A549 (cell line): ENCODE measurements at regions not wholly inside any gene's neighbourhood (a gene's known extent, or its start where the extent isn't known, plus 50 kb on each side); places are given as distances from the start of the nearest gene placed in this dataset.

Experiments
- ATAC-seq, 2 experiments: fragments of 200-7000 bp in 1 of 2; fragments of >200 bp in 1 of 2; cut with Nextera tagmentation in 1 of 2; cut with Tn5 transposase in 1 of 2; 3 replicates each; pipeline versions ENCODE4 v1.8.0 to v1.9.1; 2018 to 2020; ENCODE audit warnings: mild to moderate bottlenecking in 1 of 2, moderate library complexity in 1 of 2
- CTCF ChIA-PET: fragments of 300-600 bp; sonication (Branson Sonifier 250); formaldehyde crosslinking; extraction: SDS; loops from one replicate; lab custom pipeline; 2021; ENCODE audit warnings: antibody characterized with exemption, inconsistent platforms; lab: Yijun Ruan, JAX
- POLR2A ChIA-PET: fragments of 350-600 bp; formaldehyde crosslinking; extraction: SDS; loops from one replicate; lab custom pipeline; 2021; ENCODE audit warnings: antibody characterized with exemption, inconsistent platforms; lab: Yijun Ruan, JAX
- DNase-seq, 2 experiments: peaks; one replicate each; pipeline versions ENCODE4 v3.0.0 to v3.0.0-alpha.2; 2011 to 2016; ENCODE audit warnings: low read depth in 1 of 2, low spot score in 1 of 2
- FAIRE-seq: peaks from 2 replicates; lab custom pipeline; 2011; peaks lifted over from hg19 to GRCh38; lab: Jason Lieb, UNC
- H3K27ac ChIP-seq, 2 experiments: fragments of >200 bp; sonication (Bioruptor Twin); formaldehyde crosslinking; 3 replicates each; pipeline ENCODE4 v1.5.1; 2016 to 2017
- H3K4me1 ChIP-seq: fragments of >200 bp; sonication (Bioruptor Twin); formaldehyde crosslinking; 3 replicates; pipeline ENCODE4 v1.6.1; 2016
- H3K4me2 ChIP-seq: fragments of >200 bp; sonication (Bioruptor Twin); formaldehyde crosslinking; 3 replicates; pipeline ENCODE4 v1.6.1; 2016
- H3K4me3 ChIP-seq: fragments of >200 bp; sonication (Bioruptor Twin); formaldehyde crosslinking; 3 replicates; pipeline ENCODE4 v1.5.1; 2016
- H3K9me3 ChIP-seq: fragments of >200 bp; sonication (Bioruptor Twin); formaldehyde crosslinking; 3 replicates; pipeline ENCODE4 v1.6.1; 2016
- ATOH8 ChIP-seq: fragments of 250-450 bp; sonication (Bioruptor Pico); IDR thresholded peaks from 2 replicates; pipeline ENCODE4 v1.5.0; 2020; ENCODE audit warnings: low read depth, mild to moderate bottlenecking, moderate library complexity
- CHD4 ChIP-seq: fragments of 200-600 bp; sonication (generic); IDR thresholded peaks from 2 replicates; pipeline ENCODE4 v1.6.1; 2016; ENCODE audit warnings: antibody characterized with exemption, mild to moderate bottlenecking, borderline replicate concordance
- CTCF ChIP-seq: fragments of >200 bp; sonication (Bioruptor Twin); formaldehyde crosslinking; IDR thresholded peaks from 3 replicates; pipeline ENCODE4 v1.5.1; 2016
- E2F6 ChIP-seq: IDR thresholded peaks from 2 replicates; pipeline ENCODE4 v1.6.1; 2012; ENCODE audit warnings: low read depth, borderline replicate concordance
- EHF ChIP-seq: fragments of 250-450 bp; sonication (Bioruptor Pico); IDR thresholded peaks from 2 replicates; pipeline ENCODE4 v1.5.0; 2020; ENCODE audit warnings: mild to moderate bottlenecking
- FOXS1 ChIP-seq: fragments of 250-450 bp; sonication (Bioruptor Pico); IDR thresholded peaks from 2 replicates; pipeline ENCODE4 v1.5.0; 2020; ENCODE audit warnings: mild to moderate bottlenecking, moderate library complexity
- HDAC2 ChIP-seq: fragments of 200-600 bp; sonication (generic); IDR thresholded peaks from 2 replicates; pipeline ENCODE4 v1.6.1; 2016
- JUNB ChIP-seq: fragments of >200 bp; sonication (Bioruptor Twin); formaldehyde crosslinking; IDR thresholded peaks from 2 replicates; pipeline ENCODE4 v1.6.1; 2016
- KDM5A ChIP-seq: fragments of 200-600 bp; sonication (generic); IDR thresholded peaks from 2 replicates; pipeline ENCODE4 v1.6.1; 2016; ENCODE audit warnings: antibody characterized with exemption, mild to moderate bottlenecking
- MYC ChIP-seq: IDR thresholded peaks from 2 replicates; pipeline ENCODE4 v1.6.1; 2012; ENCODE audit warnings: mild to moderate bottlenecking, inconsistent platforms, low read length, improper control_type of control experiment, borderline replicate concordance
- NPAS2 ChIP-seq: fragments of 250-450 bp; sonication (Bioruptor Pico); IDR thresholded peaks from 2 replicates; pipeline ENCODE4 v1.8.0; 2022; ENCODE audit warnings: mild to moderate bottlenecking, moderate library complexity, borderline replicate concordance
- PHF8 ChIP-seq: fragments of 200-600 bp; sonication (generic); IDR thresholded peaks from 2 replicates; pipeline ENCODE4 v1.6.1; 2016; ENCODE audit warnings: low read depth, mild to moderate bottlenecking, antibody characterized with exemption, moderate library complexity, borderline replicate concordance
- POLR2AphosphoS2 ChIP-seq: conservative IDR thresholded peaks from 2 replicates; pipeline ENCODE4 v1.6.1; 2012; ENCODE audit warnings: low read length, improper control_type of control experiment, inconsistent platforms
- RAD21 ChIP-seq, 2 experiments: fragments of >200 bp in 1 of 2; sonication (Bioruptor Twin) in 1 of 2; formaldehyde crosslinking in 1 of 2; IDR thresholded peaks in 1 of 2; conservative IDR thresholded peaks in 1 of 2; 2 replicates in 1 of 2; 3 replicates in 1 of 2; pipeline ENCODE4 v1.6.1; 2012 to 2018; ENCODE audit warnings: inconsistent platforms in 1 of 2
- RCOR1 ChIP-seq: fragments of 150-350 bp; IDR thresholded peaks from 2 replicates; pipeline ENCODE4 v1.6.1; 2014; ENCODE audit warnings: antibody characterized with exemption, low read length, low read depth
- RFX5 ChIP-seq: fragments of 450-650 bp; IDR thresholded peaks from 2 replicates; pipeline ENCODE4 v1.7.1; 2014; ENCODE audit warnings: antibody characterized with exemption, mild to moderate bottlenecking, moderate library complexity
- RNF2 ChIP-seq: fragments of 200-600 bp; sonication (generic); IDR thresholded peaks from 2 replicates; pipeline ENCODE4 v1.6.1; 2016; ENCODE audit warnings: low read depth, mild to moderate bottlenecking, antibody characterized with exemption, moderate library complexity, borderline replicate concordance
- SMC3 ChIP-seq: fragments of >200 bp; sonication (Bioruptor Twin); formaldehyde crosslinking; IDR thresholded peaks from 3 replicates; pipeline ENCODE4 v1.6.1; 2018; ENCODE audit warnings: inconsistent platforms
- USF2 ChIP-seq: fragments of 450-650 bp; IDR thresholded peaks from 2 replicates; pipeline ENCODE4 v1.6.1; 2014; ENCODE audit warnings: antibody characterized with exemption
- ZNF302 ChIP-seq: fragments of 250-450 bp; sonication (Bioruptor Pico); IDR thresholded peaks from 2 replicates; pipeline ENCODE4 v1.9.0; 2021; ENCODE audit warnings: inconsistent platforms, mild to moderate bottlenecking, moderate library complexity
- WGBS: methylation state at CpG from one replicate; pipeline ENCODE4 v1.1.6; 2017; ENCODE audit errors: missing lambda C conversion rate; 5-methylcytosine and 5-hydroxymethylcytosine counted together

GRCh38 chr6:141677598-141678211 is 455.0 kb upstream of the GJE1 start:
- Histone ChIP-seq H3K4me1 (no peaks in the 10 kb centered on the region), H3K9me3 (no peaks in the 10 kb centered on the region), H3K27ac (no peak overlapping the region), H3K4me3 (no peak overlapping the region), H3K4me2 (no peak overlapping the region)
- TF ChIP-seq SMC3 (peak; percentile 64), ATOH8 (CRISPR knock-in tag) (no peak), RAD21 (conservative IDR thresholded peaks at IDR 0.05 in 1 of 2, IDR thresholded peaks at IDR 0.05 in 1 of 2) (peak; percentile 47 to 55), CTCF (peak; percentile 56)
- ChIA-PET POLR2A (no interaction called here), CTCF (interaction anchor here (0.7 to 2.8 kb wide), 2 partner anchors 435 to 464 kb away, joined by 3 to 10 read pairs; no protein-coding TSS in a partner anchor)
- WGBS = 30% methylated on average over 4 of the region's 4 CpGs
- FAIRE-seq = no peak
- peak in 1 of 2 experiments; percentile 62; a peak in 1 of 6 replicates for ATAC-seq
- DNase-seq = peak in 1 of 2 experiments; percentile 30

GRCh38 chr6:141675957-141676356 is 456.8 kb upstream of the GJE1 start:
- TF ChIP-seq RAD21 (conservative IDR thresholded peaks at IDR 0.05 in 1 of 2, IDR thresholded peaks at IDR 0.05 in 1 of 2) (peak; percentile 32 to 43; a peak in 4 of 5 replicates), CTCF (peak; percentile 30; the same call in 2 of the 3 replicates), JUNB (no peak)
- Histone ChIP-seq H3K27ac (no peak overlapping the region), H3K4me3 (no peak overlapping the region), H3K9me3 (no peaks in the 10 kb centered on the region), H3K4me2 (no peak overlapping the region), H3K4me1 (no peaks in the 10 kb centered on the region)
- ChIA-PET CTCF (interaction anchor here (0.6 to 2.8 kb wide), 5 partner anchors 65 to 941 kb away, joined by 3 to 10 read pairs (median 3); no protein-coding TSS in a partner anchor), POLR2A (no interaction called here)
- DNase-seq (peak in 1 of 2 experiments; percentile 1), FAIRE-seq (no peak), ATAC-seq (no peak)
- 0% methylated on average over 1 of the region's 1 CpG for WGBS

- ATAC-seq (no peak), FAIRE-seq (no peak), DNase-seq (no peak)
- Histone ChIP-seq H3K27ac (no peak overlapping the region), H3K9me3 (no peaks in the 10 kb centered on the region), H3K4me2 (no peak overlapping the region), H3K4me3 (no peak overlapping the region), H3K4me1 (no peaks in the 10 kb centered on the region)
- 52% methylated on average over 4 of the region's 7 CpGs for WGBS
- CTCF ChIA-PET = interaction anchor here (0.6 kb wide), 1 partner anchor 1519 kb away, joined by 3 read pairs; no protein-coding TSS in a partner anchor
- TF ChIP-seq PHF8 (no peak), POLR2AphosphoS2 (no peak), ZNF302 (CRISPR knock-in tag) (no peak), HDAC2 (no peak), E2F6 (no peak), EHF (CRISPR knock-in tag) (no peak), KDM5A (no peak), RCOR1 (no peak), NPAS2 (CRISPR knock-in tag) (no peak), MYC (no peak), RNF2 (no peak), USF2 (no peak), RFX5 (no peak), CHD4 (no peak), FOXS1 (CRISPR knock-in tag) (no peak)
- POLR2A ChIA-PET = no interaction called here
Observed at GRCh38 chr6:141669141-141669540, 463.6 kb upstream of the GJE1 start.
